Hematopoietic multipotent progenitor cell (in vitro differentiated cells): ENCODE measurements at regions not wholly inside any gene's neighbourhood (a gene's known extent, or its start where the extent isn't known, plus 50 kb on each side); places are given as distances from the start of the nearest gene placed in this dataset.
"Not testable (repeated sequence)": the region's sequence is repeated elsewhere in the genome, so short reads cannot be mapped to it uniquely, and the experiment has no call there.

Experiments
- DNase-seq, 3 donors: peaks; one replicate each; pipeline ENCODE4 v3.0.0-alpha.2; 2011 to 2015; ENCODE audit warnings: low read depth in 2 of 3, low spot score in 2 of 3

DNA sequence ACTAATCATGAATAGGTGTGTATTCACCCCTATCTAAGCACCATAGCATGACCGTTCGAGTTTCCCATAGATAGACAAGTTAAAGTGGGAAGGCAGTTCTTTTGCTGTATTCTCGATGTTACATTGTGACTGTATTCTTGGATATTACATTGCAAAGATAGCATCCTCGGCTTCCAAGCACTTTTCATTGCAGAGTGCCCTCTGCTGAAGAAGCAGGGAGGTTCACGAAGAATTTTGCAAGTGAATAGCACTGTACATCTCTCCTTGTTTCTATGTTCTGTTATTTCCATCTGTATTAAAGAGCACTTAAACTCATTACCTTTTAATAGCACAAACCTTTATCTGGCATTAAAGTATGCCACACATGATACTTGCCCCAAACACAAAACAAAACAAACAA is 426.7 kb upstream of the ARX start:
- DNase-seq, result no peak

DNA sequence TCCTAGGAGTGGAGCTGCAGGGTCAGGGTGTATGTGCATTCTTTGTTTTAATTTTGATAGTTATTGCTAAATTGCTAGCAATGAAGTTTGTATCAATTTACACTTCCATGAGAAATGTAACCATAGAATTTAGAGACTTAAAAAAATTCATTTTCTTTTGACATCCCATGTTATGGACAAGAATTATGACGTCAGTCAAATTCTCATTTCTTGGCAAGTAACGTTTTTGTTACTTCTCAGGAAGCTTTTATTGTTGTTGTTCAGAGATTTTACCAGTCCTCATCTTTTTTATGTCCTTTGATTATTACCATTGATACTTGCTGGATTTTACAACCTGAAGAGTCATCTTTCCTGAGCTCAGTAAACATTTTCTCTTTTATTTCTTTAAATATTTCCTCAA is 417.5 kb upstream of the ARX start:
- no peak for DNase-seq

DNA sequence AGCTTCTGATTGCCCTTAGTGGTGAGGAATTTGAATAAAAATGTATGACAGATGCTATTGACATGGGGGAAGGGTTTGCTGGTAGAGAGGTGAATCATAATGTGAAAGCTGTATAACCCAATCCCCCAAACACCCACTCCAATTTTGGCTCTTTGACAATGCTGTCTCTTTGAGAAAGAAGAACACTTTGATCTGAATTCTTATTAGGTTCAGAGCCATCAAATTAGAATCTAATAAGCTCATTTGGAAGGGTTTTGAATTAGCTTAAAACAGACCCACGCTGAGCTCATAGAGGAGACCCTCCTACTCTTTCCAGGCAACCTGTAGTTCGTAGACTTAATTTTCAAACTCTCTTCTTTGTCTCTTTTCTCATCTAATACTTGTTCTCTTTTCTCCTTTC is 416.6 kb upstream of the ARX start:
- DNase-seq, result no peak

DNA sequence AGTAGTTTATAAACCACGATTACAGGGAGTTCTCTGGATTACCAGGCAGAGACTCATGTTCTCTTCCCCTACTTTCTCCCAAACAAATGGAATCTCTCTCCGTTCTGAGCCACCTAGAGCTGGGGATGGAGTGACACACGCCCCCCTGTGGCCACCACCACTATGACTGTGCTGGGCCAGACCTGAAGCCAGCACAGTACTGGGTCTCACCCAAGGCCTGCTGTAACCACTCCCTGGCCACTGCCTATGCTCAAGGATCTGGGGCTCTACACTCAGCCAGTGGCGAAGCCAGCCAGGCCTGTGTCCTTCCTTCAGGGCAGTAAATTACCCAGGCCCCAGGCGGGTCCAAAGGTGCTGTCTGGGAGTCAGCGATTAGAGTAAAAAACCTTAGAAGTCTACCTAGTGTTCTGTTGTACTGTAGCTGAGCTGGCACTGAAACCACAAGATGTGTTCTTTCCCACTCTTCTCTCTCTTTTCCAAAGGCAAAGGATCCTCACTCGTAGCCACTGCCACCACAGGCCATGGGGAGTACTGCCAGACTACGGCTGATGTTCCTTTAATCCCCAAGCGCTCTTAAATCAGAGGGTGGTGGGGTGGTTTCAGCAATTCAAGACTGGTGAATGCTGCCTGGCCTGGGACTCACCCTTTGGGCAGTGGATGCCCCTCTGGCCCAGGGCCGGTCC is 412.2 kb upstream of the ARX start:
- DNase-seq, result no peak

DNA sequence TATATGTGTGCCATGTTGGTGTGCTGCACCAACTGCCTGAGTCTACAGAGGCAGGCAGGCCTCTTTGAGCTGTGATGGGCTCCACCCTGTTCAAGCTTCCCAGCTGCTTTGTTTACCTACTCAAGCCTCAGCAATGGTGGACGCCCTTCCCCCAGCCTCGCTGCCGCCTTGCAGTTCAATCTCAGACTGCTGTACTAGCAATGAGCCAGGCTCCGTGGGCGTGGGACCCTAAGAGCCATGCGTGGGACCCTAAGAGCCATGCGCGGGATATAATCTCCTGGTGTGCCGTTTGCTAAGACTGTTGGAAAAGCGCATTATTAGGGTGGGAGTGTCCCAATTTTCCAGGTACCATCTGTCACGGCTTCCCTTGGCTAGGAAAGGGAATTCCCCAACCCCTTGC is 388.4 kb upstream of the ARX start:
- not testable (repeated sequence) for DNase-seq

DNA sequence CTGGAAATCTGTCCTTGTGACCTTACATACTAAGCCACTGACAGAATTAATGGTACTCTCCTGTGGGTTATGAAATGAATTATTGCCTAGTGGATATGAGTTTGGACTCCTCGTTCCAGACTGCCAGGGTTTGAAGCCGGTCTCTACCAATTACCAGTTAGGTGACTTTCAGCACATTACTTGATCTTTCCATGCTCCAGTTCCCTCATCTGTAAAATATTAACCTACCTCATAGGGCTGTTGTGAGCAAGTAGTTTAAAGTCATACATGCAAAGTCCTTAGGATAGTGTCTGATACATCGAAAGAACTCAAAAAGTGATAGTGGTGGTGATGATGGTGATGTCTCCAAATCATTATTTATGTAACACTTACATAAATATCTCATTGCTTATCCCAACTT is 373.5 kb upstream of the ARX start:
- DNase-seq, result no peak

DNA sequence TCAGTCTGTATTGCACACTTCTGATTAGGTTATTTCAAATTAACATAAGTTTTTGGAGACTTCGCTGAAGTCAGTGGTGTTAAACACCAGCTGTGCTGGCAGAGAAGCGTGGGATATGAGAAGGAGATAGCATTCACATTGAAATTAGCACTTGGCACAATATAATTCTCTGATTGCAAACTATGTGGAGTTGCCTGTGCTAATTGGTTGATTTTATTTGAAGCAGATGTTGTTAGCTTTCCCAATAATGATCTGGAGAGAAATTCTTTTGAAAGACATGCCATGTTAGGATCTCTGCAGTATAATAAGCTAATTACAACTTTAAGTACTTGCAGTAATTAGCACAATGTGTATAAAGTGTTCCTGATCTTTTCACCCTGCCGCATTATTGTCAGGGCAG is 367.4 kb upstream of the ARX start:
- DNase-seq, result no peak

DNA sequence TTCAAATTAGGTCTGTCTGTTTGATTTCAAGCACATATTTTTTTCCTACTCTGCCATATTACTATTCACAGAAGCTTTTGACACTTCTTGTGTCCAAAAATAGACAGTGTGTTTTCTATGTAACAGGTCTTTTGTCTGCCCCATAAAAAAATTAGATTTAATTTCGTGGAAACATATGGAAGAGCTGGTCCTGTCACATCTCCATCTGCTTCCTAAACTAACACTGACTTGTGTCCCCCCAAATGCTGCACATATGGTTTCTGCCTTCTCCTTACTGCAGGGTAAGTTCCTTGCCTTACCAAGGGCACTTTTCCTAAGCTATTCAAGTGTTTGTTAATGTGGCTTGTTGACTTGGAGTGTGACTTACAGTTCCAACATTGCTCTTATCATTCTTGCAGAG is 340.7 kb upstream of the ARX start:
- DNase-seq, result no peak

DNA sequence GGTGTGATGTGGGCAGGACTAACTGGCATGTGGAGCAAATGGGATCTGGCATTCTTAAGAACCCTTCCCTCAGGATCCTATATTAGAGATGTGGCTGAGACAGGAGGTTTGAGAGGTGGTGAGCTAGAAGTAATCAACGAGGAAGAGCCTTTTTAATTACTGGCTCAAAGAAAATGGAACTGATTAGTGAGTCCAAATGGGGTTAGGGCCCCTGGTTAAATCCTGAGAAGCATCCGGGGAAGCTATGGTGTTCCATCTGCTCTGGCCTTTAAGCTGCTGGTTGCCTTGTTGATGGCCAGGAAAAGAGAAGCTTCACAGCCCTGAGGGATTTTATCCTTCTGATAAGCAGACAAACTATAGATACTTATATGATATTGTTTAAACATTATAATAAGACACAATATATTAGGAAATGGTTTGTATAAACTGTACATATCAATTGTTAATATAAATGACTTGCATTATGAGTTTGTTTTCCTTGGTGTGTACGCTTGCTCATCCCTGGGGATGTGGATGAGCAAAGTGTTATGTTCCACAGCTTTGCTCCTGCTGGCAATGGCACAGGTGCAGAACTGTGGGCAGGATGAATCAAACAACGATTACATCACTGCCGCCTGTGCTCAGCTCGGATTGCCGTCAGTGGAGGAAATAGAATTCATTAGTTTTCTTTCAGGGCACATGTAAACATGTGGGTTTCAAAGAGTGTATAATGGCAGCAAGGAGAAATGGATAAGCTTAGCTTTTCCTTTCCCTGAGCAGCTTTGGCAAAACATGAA is 328.6 kb upstream of the ARX start:
- no peak for DNase-seq

DNA sequence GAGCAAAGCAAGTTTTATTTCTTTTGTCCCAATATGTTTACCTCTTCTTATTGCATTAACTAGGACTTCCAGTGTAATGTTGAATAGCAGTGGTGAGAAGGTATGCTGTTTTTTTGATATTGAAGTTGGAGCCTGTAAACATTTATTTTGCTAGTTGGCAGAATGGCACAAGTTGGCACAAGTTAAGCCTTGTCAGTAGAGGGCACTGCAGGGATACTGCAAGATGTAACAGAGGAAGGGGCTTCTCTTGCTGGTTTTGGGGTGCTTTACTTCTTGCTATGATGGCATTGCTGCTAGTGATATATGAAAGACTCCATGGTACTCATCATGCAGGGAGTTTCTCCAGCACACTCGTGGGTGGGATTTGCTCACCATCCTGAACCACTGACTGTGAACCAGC is 327.3 kb upstream of the ARX start:
- DNase-seq, result no peak

DNA sequence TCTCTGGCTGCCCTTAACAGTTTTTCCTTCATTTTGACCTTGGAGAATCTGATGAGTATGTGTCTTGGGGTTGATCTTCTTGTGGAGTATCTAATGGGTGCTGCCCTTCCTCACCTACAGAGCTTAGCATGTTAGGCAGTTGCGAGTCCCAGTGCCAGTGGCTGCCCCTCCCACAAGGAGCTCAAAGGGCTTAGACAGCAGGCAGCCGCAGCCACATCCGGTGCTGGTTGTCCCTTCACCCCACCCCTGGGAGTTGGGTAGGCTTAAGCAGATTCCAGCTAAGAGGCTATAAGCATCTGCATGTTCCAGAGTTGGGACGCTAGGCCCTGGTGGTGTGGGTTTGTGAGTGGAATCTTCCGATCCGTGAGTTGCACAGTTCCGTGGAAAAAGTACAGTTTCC is 322.1 kb upstream of the ARX start:
- no peak for DNase-seq

DNA sequence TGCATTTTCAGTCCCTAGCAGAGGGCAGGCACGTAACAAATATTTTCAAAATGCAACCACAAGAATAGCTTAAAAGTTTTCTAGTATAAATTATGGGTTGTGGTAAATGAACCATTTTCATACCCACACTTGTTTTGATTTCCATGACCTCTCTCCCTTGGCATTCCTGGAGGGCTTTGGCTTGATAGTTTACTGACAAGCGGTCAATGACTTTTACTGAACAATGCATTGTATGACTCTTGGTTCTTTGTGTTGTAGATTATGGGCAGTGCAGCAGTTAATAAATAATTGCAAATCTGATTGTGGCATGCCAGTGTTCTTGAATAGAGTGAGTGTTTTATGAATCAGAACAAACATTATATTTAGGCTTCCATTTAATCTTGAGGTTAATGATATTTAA is 285.2 kb upstream of the ARX start:
- no peak for DNase-seq

DNA sequence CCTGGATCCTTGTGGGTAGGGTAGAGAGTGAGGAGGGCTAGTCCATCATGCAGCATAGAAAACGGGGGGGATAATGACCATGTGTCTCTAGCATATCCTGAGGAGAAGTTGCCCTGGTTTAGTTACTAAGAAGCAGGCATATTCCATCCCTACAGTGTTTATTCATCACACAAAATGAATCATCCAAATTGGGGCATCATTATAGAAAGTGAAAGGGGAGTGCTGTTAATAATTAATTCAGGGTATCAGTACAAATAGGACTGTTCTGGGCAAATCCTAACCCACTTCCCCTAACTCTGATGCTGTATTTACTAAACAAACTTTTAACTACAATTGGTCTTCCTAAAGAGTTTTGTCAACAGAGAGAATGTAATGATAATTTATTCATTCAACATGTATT is 281.1 kb upstream of the ARX start:
- DNase-seq, result no peak

DNA sequence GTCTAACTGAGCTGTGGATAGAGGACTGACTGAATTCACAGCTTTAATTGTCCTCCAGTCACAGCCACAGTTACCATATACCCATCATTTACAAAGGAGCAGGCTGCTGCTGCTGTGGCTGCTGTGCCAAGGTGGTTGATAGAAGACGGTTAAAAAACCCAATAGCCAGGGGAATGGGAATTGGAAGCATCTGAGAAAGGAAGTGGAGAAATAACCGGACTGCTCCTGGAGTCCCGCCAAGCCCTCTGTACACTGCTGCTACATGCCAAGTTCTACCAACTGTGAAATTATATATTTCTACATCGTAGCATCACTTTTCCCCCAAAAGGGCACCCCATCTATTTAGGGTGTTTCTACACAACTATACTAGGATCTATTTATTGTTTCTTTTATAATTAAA is 279.7 kb upstream of the ARX start:
- DNase-seq, result no peak

DNA sequence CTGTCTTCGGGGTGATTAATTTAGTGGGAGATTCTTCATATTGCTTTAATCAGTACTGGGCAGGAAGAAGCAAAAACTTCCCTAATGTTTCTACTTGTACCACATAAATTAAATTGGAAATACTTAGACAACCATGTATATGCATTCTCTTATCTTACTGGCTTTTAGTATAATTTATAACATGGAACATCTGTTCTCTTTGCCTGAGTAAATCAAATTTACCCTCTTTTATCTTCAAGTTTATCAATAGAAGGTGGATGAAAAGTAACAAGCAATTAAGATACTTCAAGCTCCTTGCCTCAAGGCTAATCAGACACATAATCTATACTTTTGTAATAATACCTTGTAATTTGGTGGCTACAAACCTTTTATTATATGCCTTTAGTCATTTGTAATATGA is 274.4 kb upstream of the ARX start:
- no peak for DNase-seq

DNA sequence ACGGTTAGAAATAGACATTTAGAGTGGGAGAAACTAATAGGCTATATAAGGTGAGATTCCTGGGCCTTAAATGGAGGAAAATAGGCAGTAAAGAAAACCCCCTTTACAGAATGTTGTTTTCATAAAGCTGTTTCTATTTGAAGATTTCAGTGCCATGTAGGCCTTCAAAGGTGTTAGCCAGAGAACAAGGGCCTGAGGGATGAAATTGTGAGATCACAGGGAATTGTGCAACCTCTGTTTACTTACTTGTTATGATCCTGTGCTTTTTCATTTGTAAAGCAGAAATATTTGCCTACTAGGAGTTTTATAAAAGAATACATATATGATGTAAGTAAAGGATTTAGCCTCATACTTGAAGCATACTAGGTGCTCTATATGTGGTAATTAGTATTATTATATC is 272.9 kb upstream of the ARX start:
- no peak for DNase-seq

DNA sequence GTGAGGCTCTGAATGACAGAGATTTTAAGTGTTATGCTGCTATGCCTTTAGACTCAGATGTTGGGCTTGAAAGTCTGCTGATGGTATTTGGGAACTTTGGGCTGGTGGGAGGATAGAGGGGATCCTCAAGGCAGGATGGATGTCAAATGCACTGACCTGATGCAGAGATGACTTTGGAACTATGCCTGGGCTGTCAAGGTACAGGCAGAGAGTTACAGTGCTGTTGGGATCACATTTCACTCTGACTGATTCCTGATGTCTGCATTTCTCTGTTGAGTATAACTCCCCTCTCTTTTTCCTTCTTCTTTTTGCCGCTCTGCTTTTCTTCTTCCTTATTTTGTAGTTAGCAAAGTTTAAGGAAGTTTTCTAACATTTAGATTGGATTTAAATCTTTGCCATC is 271.8 kb upstream of the ARX start:
- DNase-seq, result no peak

DNA sequence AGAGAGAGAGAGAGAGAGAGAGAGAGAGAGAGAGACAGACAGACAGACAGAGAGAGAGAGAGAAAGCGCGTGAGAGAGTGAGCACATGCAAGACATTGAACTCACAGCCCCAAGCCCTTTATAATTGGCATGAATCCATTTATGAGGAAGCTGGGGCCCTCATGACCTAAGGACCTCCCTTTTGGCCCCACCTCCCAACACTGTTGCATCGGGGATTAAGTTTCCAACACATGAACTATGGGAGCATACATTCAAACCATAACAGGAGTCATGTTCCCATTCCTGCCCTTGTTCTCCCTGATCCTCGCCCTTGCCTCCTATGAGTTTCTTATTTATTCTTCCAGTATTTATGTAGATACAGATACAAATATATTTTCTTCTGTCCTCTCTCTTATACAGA is 269.8 kb upstream of the ARX start:
- no peak for DNase-seq

DNA sequence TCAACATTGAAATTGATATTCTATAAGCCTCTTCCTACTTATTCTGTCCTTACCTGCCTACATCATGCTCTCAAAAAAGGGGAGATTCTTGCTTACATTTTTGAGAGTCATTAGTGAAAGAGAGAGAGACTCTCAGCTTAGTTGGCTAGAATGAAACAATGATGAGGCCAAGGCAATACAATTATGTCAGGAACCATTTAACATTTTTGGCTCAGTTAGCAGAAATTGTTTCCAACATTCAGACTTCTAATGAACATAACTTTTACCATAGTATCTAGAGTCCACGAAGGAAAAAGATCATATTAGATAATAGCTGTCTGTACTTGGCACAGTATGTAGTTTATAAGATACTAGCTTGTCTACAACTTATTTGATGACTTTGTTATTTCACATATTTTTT is 263.7 kb upstream of the ARX start:
- no peak for DNase-seq

DNA sequence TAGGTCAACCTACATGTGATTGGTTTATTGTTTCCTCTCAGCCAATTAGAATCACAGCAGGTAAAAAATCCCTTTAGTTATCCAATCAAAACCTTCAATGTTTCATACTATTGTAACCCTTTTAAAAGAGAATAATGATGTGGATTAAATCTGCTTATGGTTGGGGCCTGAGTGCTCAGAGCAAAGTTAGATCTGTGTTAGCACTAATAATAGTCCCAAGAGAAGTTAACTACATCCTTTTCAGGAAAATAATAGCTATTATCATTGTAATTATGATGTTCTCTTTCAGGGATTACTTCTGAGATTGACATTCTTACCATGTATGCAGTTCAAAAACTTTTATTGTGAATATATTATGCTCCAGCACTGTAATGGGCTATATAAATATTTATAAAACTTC is 262.6 kb upstream of the ARX start:
- DNase-seq, result no peak

DNA sequence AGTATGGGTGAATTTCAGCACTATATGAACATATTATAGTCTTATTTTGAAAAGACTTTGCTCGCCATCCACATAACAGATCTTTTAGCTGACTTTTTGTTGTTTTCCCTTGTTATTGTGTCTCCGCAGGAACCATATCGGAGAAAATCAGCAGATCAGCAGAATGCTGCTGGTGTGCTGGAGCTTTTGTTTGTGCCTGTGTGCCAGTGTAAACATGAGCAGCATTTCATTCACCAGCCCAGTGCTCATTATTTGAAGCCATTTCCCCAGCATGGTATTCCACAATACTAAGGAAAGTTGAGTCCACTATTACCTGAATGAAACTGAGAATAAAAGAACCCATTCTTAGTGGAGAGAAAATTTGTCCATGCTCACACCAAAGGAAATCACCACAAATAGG is 261.8 kb upstream of the ARX start:
- no peak for DNase-seq

DNA sequence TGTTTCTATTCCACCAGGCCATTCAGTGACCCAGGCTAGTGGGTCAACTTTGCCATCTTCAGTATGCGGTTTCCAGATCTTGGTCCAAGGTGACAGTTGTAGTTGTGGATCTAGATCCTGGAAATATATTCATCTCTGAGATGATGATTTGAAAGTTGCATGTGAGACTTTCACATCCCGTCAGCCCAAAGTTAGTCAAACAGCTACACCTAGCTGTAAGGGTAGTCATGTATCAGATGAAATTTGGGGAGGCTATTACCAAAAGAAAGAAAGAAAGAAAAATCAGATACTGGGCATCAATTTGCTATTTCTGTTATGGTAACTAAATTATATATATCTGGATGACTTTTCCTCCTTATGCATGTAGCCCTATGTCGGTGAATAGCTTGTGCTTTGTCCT is 259.4 kb upstream of the ARX start:
- no peak for DNase-seq

DNA sequence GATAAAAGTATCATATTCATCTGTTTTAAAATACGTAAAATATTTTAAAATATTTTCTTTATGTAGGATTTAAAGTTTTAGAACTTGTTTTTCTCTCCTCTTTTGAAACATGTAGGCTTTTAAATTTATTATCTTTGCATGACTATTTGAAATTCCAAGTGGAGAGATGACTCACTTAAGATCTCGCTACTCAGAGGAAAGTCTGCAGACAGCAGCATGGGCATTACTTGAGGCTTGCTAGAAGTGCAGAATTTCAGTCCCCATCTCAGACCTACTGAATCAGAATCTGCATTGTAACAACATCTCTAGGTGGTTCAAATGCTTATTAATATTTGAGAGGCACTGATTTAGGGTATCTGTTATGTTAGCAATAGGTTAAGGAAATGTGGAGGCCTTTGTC is 225.7 kb upstream of the ARX start:
- no peak for DNase-seq
